GM12874 (cell line): ENCODE measurements at regions not wholly inside any gene's neighbourhood (a gene's known extent, or its start where the extent isn't known, plus 50 kb on each side); places are given as distances from the start of the nearest gene placed in this dataset.

Experiments
- CTCF ChIP-seq: IDR thresholded peaks from 2 replicates; pipeline ENCODE4 v1.5.1; 2011; ENCODE audit warnings: low read depth, mild to moderate bottlenecking, control low read depth, low read length, moderate library complexity; ENCODE audit not compliant: insufficient read depth

GRCh38 chr10:10665750-10666149 lies 351.9 kb upstream of the CELF2 start:
- no peak for TF ChIP-seq CTCF

GRCh38 chr10:10667466-10667865 lies 350.2 kb upstream of the CELF2 start:
- no peak for TF ChIP-seq CTCF

GRCh38 chr10:10676972-10677371 lies 340.7 kb upstream of the CELF2 start:
- TF ChIP-seq CTCF: no peak

DNA sequence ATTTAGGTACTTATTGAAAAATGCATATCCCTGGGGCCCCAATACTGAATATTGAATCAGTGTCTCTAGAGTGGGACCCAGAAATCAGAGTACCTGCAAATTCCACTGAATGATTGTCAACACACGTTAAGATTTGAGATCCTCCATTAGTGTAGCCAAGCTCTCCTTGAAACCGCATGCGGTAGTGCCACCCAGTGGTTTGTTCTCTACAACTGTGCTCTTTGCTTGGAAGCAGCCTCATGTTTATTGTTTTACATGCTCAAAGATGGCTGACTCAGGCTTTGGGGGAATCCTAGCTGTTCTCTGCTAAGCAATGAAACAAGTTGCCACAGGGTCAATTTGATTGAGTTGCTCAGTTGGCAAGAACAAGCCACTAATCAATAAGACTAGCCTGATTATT lies 340.2 kb upstream of the CELF2 start:
- TF ChIP-seq CTCF: peak; percentile 27; the same call in 1 of the 2 replicates

GRCh38 chr10:10680496-10680895 lies 337.2 kb upstream of the CELF2 start:
- no peak for TF ChIP-seq CTCF

- no peak for TF ChIP-seq CTCF
These were observed 332.7 kb upstream of the CELF2 start for GRCh38 chr10:10684972-10685371.

- no peak for TF ChIP-seq CTCF
These were observed 332.1 kb upstream of the CELF2 start for GRCh38 chr10:10685566-10685965.

- TF ChIP-seq CTCF: no peak
These were observed 329.9 kb upstream of the CELF2 start for GRCh38 chr10:10687751-10688150.
